GM10266 (cell line): ENCODE measurements at regions not wholly inside any gene's neighbourhood (a gene's known extent, or its start where the extent isn't known, plus 50 kb on each side); places are given as distances from the start of the nearest gene placed in this dataset.
"Not testable (repeated sequence)": the region's sequence is repeated elsewhere in the genome, so short reads cannot be mapped to it uniquely, and the experiment has no call there.

Experiments
- DNase-seq: peaks from one replicate; pipeline ENCODE4 v3.0.0; 2012; ENCODE audit errors: extremely low spot score

GRCh38 chr16:29578898-29579297 lies 72.7 kb upstream of the NPIPB12 start:
- not testable (repeated sequence) for DNase-seq

GRCh38 chr16:29581764-29582163 lies 75.6 kb upstream of the NPIPB12 start:
- DNase-seq = not testable (repeated sequence)

- DNase-seq = not testable (repeated sequence)
Observed at GRCh38 chr16:29591919-29592318, 71.1 kb upstream of the SPN start.

GRCh38 chr16:29594269-29594925 lies 68.7 kb upstream of the SPN start:
- not testable (repeated sequence) for DNase-seq

- peak; percentile 64 for DNase-seq
Observed at GRCh38 chr16:29594926-29595838, 67.9 kb upstream of the SPN start.

GRCh38 chr16:29597030-29597429 lies 66.0 kb upstream of the SPN start:
- DNase-seq = not testable (repeated sequence)

GRCh38 chr16:29600111-29601000 lies 62.7 kb upstream of the SPN start:
- peak; percentile 5 for DNase-seq

- DNase-seq = not testable (repeated sequence)
Observed at GRCh38 chr16:29602247-29602625, 60.8 kb upstream of the SPN start.

- not testable (repeated sequence) for DNase-seq
Observed at GRCh38 chr16:29602683-29603088, 60.4 kb upstream of the SPN start.

- DNase-seq = not testable (repeated sequence)
Observed at GRCh38 chr16:29604631-29605549, 58.2 kb upstream of the SPN start.

- DNase-seq = not testable (repeated sequence)
Observed at GRCh38 chr16:29605593-29606205, 57.3 kb upstream of the SPN start.

- not testable (repeated sequence) for DNase-seq
Observed at GRCh38 chr16:29606669-29607427, 56.2 kb upstream of the SPN start.

GRCh38 chr16:29607428-29607823 lies 55.6 kb upstream of the SPN start:
- DNase-seq = not testable (repeated sequence)

GRCh38 chr16:29612381-29613306 lies 50.4 kb upstream of the SPN start:
- DNase-seq = not testable (repeated sequence)
